ENCODE measurements at regions not wholly inside any gene's neighbourhood (a gene's known extent, or its start where the extent isn't known, plus 50 kb on each side); places are given as distances from the start of the nearest gene placed in this dataset.

DNA sequence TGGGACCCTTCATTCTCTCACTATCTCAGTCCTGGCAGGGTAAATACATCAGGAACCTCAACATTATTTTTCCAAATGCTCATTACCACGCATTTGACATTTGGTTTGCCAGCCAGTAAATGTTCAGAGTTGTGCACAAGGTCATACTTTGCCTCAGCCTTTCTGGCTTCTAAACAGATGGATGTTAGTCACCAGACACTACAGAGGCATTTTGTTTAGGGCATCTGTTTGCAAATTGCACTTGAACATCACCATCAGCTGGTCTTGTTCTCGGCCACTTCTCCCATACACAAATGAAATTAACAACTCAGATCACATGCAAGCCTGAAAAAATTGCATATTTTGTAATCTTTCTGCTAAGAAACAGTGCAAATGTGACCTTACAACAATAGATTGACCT lies 75.0 kb upstream of the SLC1A1 start:
- TF ChIP-seq ATF1 (CRISPR knock-in tag; IDR thresholded peaks at IDR 0.05) (no peak), ATF6 (CRISPR knock-in tag; IDR thresholded peaks at IDR 0.05) (no peak), SMAD3 (CRISPR knock-in tag; IDR thresholded peaks at IDR 0.05; ENCODE audit: borderline replicate concordance) (no peak), IRF2 (CRISPR knock-in tag; IDR thresholded peaks at IDR 0.05; ENCODE audit: borderline replicate concordance, low read depth) (no peak)
- TF ChIP-seq, protein P1, sequence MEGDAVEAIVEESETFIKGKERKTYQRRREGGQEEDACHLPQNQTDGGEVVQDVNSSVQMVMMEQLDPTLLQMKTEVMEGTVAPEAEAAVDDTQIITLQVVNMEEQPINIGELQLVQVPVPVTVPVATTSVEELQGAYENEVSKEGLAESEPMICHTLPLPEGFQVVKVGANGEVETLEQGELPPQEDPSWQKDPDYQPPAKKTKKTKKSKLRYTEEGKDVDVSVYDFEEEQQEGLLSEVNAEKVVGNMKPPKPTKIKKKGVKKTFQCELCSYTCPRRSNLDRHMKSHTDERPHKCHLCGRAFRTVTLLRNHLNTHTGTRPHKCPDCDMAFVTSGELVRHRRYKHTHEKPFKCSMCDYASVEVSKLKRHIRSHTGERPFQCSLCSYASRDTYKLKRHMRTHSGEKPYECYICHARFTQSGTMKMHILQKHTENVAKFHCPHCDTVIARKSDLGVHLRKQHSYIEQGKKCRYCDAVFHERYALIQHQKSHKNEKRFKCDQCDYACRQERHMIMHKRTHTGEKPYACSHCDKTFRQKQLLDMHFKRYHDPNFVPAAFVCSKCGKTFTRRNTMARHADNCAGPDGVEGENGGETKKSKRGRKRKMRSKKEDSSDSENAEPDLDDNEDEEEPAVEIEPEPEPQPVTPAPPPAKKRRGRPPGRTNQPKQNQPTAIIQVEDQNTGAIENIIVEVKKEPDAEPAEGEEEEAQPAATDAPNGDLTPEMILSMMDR (IDR thresholded peaks at IDR 0.05), result no peak
- TF ChIP-seq, protein P2, sequence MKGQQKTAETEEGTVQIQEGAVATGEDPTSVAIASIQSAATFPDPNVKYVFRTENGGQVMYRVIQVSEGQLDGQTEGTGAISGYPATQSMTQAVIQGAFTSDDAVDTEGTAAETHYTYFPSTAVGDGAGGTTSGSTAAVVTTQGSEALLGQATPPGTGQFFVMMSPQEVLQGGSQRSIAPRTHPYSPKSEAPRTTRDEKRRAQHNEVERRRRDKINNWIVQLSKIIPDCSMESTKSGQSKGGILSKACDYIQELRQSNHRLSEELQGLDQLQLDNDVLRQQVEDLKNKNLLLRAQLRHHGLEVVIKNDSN (CRISPR knock-in tag; IDR thresholded peaks at IDR 0.05), result no peak
